Amygdala (tissue), 56 donors: ENCODE measurements at regions not wholly inside any gene's neighbourhood (a gene's known extent, or its start where the extent isn't known, plus 50 kb on each side); places are given as distances from the start of the nearest gene placed in this dataset.
"Not testable (repeated sequence)": the region's sequence is repeated elsewhere in the genome, so short reads cannot be mapped to it uniquely, and the experiment has no call there.

Experiments used
- DNase-seq, 56 donors: peaks; one replicate each; lab custom pipeline; 2025; lab: John Stamatoyannopoulos, UW

DNA sequence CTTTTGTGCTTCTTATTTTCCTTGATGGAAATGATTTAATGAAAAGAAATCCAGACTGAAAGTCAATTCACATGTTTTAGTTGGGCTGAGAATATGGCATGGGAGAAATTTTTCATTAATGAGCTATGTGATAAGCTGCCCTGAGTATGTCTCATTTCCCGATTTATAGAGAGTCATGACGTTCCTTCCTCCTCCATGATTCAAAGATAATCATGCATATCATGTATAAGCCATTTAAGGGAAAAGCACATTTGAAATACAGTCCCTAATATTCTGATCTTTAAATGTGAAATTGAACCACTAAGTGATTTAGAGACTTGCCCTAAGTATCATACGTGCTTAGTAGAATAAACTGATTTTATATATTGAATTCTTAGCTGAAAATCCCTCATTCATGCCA lies 840.9 kb downstream of the PCDH17 start:
- DNase-seq = no peak

DNA sequence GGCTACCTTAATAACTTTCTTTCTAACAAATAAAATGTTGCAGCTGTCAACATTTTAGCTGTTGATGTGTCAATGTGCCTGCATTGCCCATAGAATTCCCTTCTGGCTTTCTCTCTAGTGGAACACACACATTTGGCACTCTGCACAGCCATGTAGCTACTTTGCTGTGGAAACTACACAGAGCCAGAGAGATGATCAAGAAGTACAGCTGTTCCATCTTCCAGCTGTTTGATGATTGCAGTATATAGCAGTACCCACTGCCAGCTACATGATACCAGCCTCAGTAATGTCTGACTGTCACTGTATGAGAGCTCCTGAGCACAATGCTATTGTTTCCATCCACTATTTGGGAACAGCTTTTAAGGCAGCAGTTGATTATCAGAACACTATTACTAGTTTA lies 843.0 kb downstream of the PCDH17 start:
- no peak for DNase-seq

DNA sequence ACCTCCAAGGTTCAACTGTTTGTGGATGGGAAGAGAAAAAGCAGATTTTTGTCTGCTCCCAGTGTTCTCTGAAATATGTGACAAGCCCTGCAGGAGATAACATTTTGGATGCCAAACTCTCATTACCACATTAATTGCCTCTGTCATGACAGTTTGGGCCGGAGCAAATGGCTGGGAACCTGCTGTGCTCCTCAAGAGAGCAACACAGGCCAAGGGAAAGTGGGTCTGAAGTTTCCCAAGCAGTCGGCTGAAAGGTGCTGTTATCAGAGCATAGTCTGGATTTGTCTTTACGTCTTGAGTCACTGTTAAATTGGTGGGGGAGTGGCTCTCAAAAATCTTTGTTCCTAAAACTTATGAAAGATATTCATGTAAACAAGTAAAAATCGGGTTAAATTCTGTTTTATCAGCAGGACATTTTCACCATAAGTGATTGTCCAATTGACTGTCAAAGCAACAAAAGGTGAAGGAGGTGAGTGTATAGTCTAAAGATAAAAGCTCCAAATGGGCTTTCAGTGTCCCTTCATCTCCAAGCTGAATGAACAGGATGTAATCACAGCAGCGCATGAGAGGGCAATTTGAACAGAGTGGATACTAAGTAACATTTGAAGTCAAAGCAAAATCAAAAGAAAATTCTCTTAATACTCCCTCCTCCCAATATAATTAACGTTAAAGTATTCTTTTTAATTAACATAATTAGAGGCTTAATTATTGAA lies 844.8 kb downstream of the PCDH17 start:
- DNase-seq = no peak

DNA sequence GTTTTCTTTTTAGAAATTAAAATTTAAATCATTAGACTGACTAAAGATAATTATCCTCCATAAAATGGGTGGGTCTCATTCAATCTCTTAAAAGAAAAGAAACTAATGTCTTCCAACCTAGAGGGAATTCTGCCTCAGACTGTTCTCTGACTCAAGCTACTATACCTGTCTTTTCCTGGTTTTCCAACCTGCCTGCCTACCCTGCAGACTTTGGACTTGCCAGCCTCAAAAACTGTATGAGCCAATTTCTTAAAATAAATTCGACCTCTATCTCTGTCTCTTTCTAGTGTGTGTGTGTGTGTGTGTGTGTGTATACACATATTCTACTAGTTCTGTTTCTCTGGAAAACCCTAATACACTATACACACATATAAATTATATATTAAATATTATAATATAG lies 847.3 kb downstream of the PCDH17 start:
- DNase-seq = no peak

DNA sequence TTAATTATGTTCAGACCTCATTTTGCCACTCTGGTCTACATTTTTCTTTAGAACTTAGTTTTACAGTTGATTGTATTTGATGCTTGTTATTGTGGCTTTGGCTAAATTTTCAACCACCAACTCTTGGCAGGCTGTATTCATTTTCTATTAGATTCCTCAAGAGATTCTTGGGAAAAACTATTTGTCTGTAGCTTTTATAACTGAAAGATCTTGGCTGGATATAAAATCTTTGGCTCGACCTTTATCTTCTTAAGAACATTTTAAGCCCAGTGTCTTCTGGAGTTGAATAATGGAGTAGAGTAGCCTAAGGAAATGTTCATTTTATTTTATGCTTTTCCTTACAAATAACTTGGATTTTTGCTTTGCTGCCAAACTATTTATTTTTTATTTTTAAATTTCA lies 848.5 kb downstream of the PCDH17 start:
- no peak for DNase-seq

DNA sequence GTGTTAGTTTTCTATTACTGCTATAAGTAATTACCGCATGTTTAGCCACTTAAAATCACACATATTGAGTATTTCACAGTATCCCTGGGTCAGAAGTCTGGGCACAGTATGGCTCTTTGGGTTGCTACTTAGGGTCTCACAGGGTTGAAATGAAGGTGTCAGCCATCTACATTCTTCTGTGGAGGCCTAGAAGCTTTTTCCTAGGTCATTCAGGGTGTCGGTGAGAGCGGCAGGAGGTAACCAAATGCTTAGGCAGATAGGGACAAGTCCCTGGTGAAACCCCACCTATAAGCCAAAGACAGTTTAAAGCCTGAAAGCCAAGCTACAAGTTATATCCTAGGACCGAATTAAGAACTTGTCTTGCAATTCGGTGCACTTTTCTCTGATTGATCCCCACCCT lies 856.7 kb downstream of the PCDH17 start:
- no peak for DNase-seq

DNA sequence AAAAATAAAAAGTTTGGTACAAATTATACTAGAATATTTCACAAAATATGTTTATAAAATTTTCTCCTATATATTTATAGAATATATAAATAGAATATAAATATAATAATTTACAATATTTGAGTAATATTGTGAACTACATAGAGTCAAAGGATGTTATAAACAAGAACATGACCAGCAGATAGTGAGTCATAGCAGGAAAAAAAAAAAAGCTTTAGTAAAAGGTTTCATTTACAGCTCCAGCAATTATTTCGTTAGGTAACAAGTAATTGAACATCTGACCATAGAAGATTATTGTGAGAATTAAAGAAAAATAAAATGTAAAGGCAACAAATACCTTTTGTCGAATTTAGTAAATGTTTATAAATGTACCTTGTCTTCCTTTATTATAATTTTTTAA lies 864.1 kb downstream of the PCDH17 start:
- DNase-seq = no peak

DNA sequence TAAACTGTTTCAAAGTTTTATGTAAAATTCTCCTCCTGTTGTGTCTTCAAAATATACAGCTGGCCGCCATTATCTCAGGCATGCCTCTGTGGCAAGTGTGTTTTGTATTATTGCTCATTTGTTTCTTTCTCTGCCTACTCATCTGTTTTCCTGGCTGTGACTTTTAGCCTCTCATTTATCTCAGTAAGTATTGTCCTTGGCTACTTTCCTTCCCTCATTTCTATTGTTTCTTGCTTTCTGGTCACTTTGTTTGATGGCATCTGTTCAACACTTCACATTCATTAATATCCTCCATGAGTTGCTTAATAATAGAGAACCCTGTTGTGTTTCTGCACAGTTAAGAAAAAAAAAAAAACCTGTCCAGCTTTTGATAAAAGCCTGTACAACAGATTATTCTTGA lies 869.4 kb downstream of the PCDH17 start:
- no peak for DNase-seq

DNA sequence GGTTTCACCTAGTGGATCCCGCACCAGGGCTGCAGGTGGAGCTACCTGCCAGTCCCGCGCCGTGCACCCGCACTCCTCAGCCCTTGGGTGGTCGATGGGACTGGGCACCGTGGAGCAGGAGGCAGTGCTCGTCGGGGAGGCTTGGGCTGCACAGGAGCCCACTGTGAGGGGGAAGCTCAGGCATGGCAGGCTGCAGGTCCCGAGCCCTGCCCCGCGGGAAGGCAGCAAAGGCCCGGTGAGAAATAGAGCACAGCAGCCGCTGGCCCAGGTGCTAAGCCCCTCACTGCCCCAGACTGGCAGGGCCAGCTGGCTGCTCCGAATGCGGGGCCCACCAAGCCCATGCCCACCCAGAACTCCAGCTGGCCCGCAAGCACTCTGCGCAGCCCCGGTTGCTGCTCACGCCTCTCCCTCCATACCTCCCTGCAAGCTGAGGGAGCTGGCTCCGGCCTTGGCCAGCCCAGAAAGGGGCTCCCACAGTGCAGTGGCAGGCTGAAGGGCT lies 872.7 kb downstream of the PCDH17 start:
- not testable (repeated sequence) for DNase-seq

DNA sequence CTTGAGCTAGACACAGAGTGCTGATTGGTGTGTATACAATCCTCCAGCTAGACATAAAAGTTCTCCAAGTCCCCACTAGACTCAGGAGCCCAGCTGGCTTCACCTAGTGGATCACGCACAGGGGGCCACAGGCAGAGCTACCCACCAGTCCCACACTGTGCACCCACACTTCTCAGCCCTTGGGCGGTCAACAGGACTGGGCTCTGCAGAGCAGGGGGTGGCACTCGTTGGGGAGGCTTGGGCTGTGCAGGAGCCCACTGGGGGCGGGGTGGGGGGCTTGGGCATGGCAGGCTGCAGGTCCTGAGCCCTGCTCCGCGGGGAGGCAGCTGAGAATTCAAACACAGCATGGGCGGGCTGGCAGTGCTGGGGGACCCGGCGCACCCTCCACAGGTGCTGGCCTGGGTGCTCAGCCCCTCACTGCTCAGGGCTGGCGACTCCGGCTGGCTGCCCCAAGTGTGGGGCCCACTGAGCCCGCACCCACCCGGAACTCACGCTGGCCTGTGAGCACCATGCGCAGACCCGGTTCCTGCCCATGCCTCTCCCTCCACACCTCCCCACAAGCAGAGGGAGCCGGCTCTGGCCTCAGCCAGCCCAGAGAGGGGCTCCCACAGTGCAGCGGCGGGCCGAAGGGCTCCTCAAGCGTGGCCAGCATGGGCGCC lies 873.8 kb downstream of the PCDH17 start:
- DNase-seq = not testable (repeated sequence)

DNA sequence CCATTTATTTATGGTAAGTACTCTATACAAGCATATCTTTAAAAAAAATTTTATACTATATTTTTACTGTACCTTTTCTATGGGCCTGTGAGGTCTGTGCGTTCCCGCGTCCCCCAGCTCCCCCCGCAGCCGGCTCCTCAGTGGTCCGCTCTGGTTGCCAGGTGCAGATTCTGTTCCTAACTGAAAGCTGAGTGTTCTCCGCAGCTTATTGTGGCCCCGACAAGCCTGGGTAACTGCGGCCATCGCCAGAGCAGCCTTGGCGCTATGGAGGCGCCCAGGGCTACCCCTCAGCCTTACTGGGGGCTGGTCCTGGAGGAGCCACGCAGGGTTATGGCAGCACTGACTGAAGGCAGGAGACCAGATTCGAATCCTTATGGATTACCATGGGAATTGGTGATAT lies 896.8 kb downstream of the PCDH17 start:
- no peak for DNase-seq

DNA sequence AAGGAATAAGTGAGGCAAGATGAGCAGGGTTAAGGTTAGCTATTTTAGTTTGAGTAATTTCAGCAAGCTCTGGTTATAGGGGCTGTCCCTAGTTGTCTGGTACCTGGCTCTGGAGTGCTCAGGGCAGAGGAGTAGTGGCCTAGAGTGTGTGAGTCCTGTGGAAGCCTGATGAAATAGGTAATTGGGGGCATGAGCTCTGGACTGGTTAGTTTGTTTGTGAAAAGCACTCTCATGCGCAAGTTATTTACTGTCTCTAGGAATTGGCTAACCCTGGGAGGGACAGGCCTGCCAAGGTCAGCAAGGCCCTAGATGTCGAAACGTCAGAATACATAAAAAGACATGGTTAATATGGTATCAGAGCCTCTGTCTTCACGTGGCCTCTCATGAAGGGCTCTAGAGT lies 900.1 kb downstream of the PCDH17 start:
- no peak for DNase-seq

DNA sequence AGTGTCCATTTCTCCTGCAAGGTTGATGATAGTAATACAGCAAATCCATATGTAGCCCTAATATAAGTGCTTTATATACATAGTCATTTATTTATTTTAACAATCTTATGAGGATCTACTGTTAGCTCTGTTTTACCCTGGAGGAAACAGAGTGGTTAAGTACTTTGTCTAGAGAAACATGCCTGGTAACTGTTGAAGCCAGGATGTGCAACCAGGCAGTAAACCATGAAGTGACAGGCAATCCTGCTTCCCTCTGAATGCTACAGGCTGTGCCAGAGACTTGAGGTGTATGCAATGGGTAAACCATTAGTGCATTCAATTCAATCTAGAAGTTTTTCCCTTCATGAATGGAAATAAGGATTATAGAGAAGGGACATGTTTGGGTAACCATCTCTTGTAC lies 911.0 kb downstream of the PCDH17 start:
- no peak for DNase-seq

DNA sequence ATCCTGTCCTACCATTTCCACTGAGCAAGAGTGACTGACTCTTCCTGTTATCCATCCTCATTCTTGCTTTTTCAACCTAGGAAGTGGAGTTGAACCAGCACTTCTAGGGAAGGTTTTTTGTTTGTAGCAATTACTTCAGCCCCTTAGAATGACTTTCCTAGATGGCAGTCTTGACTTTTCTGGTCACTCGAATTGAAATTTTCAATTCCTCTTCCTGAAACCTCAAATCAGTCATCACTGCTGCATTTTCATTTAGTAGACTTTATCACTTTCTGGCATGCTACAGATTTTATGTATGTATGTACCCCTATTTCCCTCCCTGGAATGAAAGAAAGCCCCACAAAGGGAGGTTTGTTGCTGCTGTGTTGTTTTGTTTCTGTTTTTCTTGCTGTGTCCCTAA lies 915.9 kb downstream of the PCDH17 start:
- DNase-seq = no peak

DNA sequence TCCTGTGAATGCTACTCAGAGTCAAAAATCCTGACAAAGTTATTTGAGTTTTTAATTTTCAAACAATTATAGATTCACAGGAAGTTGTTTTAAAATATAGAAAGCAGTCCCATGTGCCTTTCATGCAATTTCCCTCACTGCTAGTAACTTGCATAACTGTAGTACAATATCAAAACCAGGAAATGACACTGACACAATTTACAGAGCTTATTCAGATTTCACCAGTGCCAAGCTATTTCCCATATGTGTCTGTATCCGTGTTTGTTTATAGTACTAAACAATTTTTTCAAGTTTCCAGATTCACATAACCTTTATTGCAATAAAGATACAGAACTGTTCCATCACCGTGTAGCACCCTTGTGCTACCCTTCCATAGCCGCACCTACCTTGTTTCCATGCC lies 934.6 kb downstream of the PCDH17 start:
- no peak for DNase-seq

DNA sequence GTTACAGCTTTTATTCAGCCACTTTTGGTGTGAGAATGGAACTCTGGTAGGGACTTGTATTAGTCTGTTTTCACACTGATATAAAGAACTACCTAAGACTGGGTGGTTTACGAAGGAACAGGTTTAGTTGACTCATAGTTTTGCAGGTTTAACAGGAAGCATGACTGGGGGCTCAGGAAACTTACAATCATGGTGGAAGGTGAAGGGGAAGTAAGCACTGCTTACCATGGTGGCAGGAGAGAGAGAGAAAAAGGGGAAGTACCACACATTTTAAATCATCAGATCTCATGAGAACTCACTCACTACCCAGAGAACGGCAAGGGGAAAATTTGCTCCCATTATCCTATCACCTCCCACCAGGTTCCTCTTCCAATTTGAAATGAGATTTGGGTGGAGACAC lies 942.2 kb downstream of the PCDH17 start:
- DNase-seq = no peak

DNA sequence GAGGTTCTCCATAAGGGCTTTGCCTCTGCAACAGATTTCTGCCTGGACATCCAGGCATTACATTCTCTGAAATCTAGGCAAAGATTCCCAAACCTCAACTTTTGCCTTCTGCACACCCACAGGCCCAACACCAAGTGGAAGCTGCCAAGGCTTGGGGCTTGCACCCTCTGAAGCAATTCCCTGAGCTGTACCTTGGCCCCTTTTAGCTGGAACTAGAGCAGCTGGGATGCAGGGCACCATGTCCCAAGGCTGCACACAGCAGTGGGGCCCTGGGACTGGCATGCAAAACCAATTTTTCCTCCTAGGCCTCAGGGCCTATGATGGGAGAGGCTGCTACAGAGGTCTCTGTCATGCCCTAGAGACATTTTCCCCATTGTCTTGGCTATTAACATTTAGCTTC lies 943.2 kb downstream of the PCDH17 start:
- no peak for DNase-seq

DNA sequence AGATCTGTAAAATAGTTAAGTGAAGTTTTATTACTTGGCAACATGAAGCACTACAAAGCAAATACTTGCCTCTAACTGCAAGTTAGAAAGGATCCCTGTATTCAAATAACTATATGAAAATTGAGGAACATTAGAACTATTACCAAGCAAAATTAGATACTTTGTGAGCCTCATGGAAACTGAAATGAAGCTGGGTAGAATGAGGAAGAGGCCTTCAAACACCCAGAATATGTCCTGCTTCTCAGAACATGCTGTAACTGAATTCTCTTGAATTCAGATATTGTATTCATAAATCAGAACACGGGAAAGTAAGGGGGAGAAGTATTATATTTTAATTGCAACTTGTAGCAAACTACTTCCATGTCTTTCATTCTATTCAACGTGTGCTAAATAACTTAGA lies 947.9 kb downstream of the PCDH17 start:
- DNase-seq = no peak

DNA sequence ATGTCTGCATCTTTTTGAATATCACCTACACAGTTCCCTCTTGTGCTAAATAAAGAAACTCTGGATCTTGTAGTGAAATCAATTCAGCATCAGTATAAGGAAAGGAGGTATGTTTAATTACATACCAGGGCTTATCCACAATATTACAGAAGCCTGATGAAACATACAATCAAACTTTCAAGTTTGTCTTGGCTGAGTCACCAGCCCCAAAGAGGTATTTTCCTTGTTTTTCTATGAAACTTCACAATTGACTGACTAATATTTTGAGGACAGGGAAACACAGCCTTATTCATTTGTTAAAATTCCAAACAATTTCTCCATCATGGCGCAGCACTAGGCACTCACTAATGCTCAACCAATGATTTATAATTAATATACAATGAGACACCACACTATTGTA lies 952.4 kb downstream of the PCDH17 start:
- no peak for DNase-seq

DNA sequence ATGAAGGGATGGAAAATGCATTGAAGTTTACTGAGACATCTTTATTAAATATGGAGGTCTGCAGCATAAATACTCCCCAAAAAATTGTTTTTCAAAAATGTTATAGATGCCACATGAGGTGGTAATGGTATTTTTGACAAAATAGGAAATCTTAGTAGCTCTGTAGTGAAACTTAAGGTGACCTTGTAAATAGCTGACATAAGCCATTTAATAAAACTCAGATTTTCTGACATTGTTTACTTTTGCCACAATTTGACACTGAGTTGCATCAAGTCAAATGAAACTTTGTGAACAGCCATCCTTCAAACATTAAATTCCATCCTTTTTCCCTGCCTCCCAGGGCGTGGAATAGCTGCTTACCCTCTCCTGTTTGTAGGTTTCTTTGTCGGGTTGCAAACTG lies 953.1 kb downstream of the PCDH17 start:
- no peak for DNase-seq

DNA sequence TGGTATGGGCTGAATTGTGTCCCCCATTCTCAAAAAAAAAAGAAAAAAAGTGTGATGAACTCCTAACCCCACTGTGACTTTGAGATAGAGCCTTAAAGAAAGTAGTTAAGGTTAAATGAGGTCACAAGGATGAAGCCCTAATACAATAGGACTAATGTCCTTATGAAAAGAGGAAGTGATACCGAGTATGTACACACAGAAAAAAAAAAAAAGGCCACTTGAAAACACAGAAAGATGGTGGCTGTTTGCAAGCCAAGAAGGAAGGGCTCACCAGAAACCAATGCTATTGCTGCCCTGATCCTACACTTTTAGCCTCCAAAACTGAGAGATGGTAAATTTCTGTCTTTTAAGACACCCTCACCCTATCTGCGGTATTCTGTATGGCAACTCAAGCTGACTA lies 955.6 kb downstream of the PCDH17 start:
- no peak for DNase-seq

DNA sequence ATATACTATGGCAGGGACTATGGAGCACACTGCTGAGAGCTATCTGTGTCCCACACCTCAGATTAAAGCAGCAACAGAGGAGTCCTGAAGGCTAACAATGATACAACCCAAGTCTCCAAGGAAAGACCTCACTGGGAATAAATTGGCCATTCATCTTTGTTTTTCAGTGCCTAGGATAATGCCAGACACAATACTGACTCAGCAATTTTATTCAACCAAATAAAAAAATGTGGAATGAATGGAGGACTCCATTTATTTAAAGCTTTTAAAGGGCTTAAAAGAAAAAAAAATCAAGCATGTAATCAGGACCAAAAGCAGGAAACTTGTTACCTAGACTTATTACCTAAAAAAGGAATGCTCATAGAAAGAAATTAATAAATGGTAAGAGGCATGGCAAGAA lies 960.5 kb downstream of the PCDH17 start:
- DNase-seq = no peak

DNA sequence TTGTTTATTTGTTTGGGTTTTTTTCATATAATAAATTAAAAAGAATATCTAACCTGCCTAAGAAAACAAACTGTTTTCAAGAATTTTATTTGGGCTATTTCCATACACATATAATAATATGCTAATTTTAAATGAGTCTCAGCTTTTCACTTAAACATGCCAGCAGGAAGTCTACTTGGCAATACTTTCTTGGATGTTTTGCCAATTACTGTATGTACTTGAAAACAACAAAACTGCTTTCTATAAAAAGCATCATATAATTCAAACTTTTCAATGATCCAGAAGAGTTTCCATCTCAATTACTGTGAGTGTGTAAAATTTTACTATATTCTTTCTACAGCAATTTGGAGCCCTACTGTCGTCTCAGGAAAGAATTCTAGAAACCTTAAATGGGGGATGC lies 961.2 kb downstream of the PCDH17 start:
- DNase-seq = no peak
